ENCODE measurements at regions not wholly inside any gene's neighbourhood (a gene's known extent, or its start where the extent isn't known, plus 50 kb on each side); places are given as distances from the start of the nearest gene placed in this dataset.

DNA sequence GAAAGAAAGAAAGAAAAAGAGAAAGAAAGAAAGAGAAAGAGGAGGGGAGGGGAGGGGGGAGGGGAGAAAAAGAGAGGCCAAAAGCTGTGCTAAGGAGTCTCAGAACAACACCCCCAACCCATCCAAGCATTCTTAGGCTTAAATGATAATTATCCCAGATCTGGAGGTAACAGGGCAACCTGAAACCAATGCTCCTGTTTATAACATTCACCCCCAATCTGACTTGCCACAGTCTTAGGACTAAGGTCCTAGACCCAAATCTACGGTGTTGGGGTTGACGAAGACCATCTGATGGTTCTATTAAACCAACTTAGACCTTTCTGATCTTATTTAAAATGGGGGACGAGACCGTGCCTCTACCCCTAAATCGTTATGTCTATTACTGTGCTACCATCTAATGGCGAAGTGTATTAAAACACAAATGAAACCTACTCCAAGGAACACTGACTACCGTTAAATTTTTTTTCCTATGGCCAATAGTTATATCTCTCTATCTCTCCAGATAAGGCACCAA lies 119.3 kb upstream of the CDC42BPA start:
- ATAC-seq (no peak), DNase-seq (no peak)
- Mint-ChIP-seq H3K27me3 (ENCODE audit: low read depth) (peaks cover 48% of the 10 kb centered on the region), H3K36me3 (ENCODE audit: insufficient read depth) (no peaks in the 10 kb centered on the region), H3K9me3 (no peaks in the 10 kb centered on the region), H3K4me1 (ENCODE audit: low read depth) (no peaks in the 10 kb centered on the region), H3K4me3 (no peak overlapping the region)

GRCh38 chr1:227434808-227435444 lies 116.6 kb upstream of the CDC42BPA start:
- DNase-seq (no peak), ATAC-seq (no peak)
- no peaks in the 10 kb centered on the region for H3K36me3 Mint-ChIP-seq (ENCODE audit: insufficient read depth)
- no peaks in the 10 kb centered on the region for H3K4me1 Mint-ChIP-seq (ENCODE audit: low read depth)
- no peaks in the 10 kb centered on the region for H3K9me3 Mint-ChIP-seq
- H3K27me3 Mint-ChIP-seq (ENCODE audit: low read depth) = peaks cover 34% of the 10 kb centered on the region
- H3K4me3 Mint-ChIP-seq = no peak overlapping the region

DNA sequence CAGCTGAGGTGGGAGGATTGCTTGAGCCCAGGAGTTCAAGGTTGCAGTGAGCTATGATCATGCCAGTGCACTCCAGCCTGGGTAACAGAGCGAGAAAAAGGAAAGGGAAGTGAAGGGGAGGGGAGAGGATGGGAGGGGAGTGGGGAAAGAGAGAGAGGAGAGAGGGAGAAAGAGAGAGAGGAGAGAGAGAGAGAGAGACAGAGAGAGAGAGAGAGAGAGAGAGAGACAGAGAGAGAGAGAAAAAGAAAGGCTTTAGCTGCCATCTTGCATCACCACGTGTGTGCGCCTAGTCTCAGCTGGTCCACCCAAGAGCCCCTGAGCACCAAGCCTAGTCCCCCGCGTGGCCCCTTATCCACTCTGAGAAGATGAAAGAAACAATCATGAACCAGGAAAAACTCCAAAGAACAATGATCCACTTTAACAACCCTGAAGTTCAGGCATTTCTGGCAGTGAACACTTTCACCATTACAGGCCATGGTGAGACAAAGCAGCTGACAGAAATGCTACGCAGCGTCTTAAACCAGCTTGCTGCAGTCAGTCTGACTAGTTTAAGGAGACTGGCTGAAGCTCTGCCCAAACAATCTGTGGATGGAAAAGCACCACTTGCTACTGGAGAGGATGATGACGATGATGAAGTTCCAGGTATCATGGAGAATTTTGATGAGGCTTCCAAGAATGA lies 115.5 kb upstream of the CDC42BPA start:
- Mint-ChIP-seq H3K27me3 (ENCODE audit: low read depth) (peaks cover 31% of the 10 kb centered on the region), H3K4me1 (ENCODE audit: low read depth) (no peaks in the 10 kb centered on the region), H3K36me3 (ENCODE audit: insufficient read depth) (no peaks in the 10 kb centered on the region), H3K4me3 (no peak overlapping the region), H3K9me3 (no peaks in the 10 kb centered on the region)
- ATAC-seq = no peak
- no peak for DNase-seq

- peaks cover 26% of the 10 kb centered on the region for H3K27me3 Mint-ChIP-seq (ENCODE audit: low read depth)
- no peak overlapping the region for H3K4me3 Mint-ChIP-seq
- no peaks in the 10 kb centered on the region for H3K9me3 Mint-ChIP-seq
- H3K4me1 Mint-ChIP-seq (ENCODE audit: low read depth) = no peaks in the 10 kb centered on the region
- ATAC-seq = no peak
- H3K36me3 Mint-ChIP-seq (ENCODE audit: insufficient read depth) = no peaks in the 10 kb centered on the region
- no peak for DNase-seq
Measured at GRCh38 chr1:227432981-227433380, 114.7 kb upstream of the CDC42BPA start.

GRCh38 chr1:227432181-227432535 lies 113.9 kb upstream of the CDC42BPA start:
- ATAC-seq = no peak
- Mint-ChIP-seq H3K4me3 (no peak overlapping the region), H3K4me1 (ENCODE audit: low read depth) (no peaks in the 10 kb centered on the region), H3K27me3 (ENCODE audit: low read depth) (peaks cover 22% of the 10 kb centered on the region), H3K36me3 (ENCODE audit: insufficient read depth) (no peaks in the 10 kb centered on the region), H3K9me3 (no peaks in the 10 kb centered on the region)
- no peak for DNase-seq

GRCh38 chr1:227429447-227430359 lies 111.4 kb upstream of the CDC42BPA start:
- DNase-seq = no peak
- H3K4me1 Mint-ChIP-seq (ENCODE audit: low read depth) = no peaks in the 10 kb centered on the region
- no peaks in the 10 kb centered on the region for H3K36me3 Mint-ChIP-seq (ENCODE audit: insufficient read depth)
- no peaks in the 10 kb centered on the region for H3K9me3 Mint-ChIP-seq
- ATAC-seq = no peak
- no peak overlapping the region for H3K4me3 Mint-ChIP-seq
- peaks cover 11% of the 10 kb centered on the region for H3K27me3 Mint-ChIP-seq (ENCODE audit: low read depth)

GRCh38 chr1:227428803-227429202 lies 110.5 kb upstream of the CDC42BPA start:
- H3K9me3 Mint-ChIP-seq = no peaks in the 10 kb centered on the region
- ATAC-seq = no peak
- H3K27me3 Mint-ChIP-seq (ENCODE audit: low read depth) = peaks cover 18% of the 10 kb centered on the region
- DNase-seq = no peak
- no peaks in the 10 kb centered on the region for H3K36me3 Mint-ChIP-seq (ENCODE audit: insufficient read depth)
- no peak overlapping the region for H3K4me3 Mint-ChIP-seq
- no peaks in the 10 kb centered on the region for H3K4me1 Mint-ChIP-seq (ENCODE audit: low read depth)

- no peaks in the 10 kb centered on the region for H3K36me3 Mint-ChIP-seq (ENCODE audit: insufficient read depth)
- no peak overlapping the region for H3K4me3 Mint-ChIP-seq
- no peaks in the 10 kb centered on the region for H3K9me3 Mint-ChIP-seq
- H3K4me1 Mint-ChIP-seq (ENCODE audit: low read depth) = no peaks in the 10 kb centered on the region
- H3K27me3 Mint-ChIP-seq (ENCODE audit: low read depth) = peaks cover 22% of the 10 kb centered on the region
- DNase-seq (no peak), ATAC-seq (no peak)
Measured at GRCh38 chr1:227427411-227427810, 109.1 kb upstream of the CDC42BPA start.

- DNase-seq (no peak), ATAC-seq (no peak)
- Mint-ChIP-seq H3K4me3 (no peak overlapping the region), H3K4me1 (ENCODE audit: low read depth) (no peaks in the 10 kb centered on the region), H3K36me3 (ENCODE audit: insufficient read depth) (no peaks in the 10 kb centered on the region), H3K27me3 (ENCODE audit: low read depth) (peaks cover 24% of the 10 kb centered on the region), H3K9me3 (no peaks in the 10 kb centered on the region)
Measured at GRCh38 chr1:227424953-227425352, 106.7 kb upstream of the CDC42BPA start.

DNA sequence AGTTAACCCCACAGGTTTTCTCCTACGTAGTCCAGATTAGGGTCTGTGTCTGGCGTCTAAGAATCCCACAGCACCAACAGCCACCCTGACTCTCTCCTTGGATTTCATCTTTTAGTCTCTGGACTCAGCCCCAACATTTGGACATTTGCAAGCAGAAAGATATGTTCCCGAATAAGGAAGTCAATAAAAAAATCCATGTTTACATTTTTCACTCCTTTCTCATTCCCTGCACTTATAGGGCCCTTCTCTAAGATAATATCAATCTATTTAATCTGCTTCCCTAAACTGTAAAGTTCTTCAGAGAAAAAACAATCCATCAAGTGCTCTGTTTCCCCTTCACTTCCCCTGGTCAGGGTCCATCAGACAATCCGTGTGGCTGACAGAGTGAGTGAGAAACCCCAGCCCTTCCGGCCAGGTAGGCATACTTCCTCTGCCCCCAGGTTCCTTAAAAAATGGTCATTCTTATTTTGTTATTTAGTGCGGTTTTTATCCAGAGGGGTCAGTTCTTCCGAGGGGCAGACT lies 105.9 kb upstream of the CDC42BPA start:
- Mint-ChIP-seq H3K9me3 (no peaks in the 10 kb centered on the region), H3K4me1 (ENCODE audit: low read depth) (no peaks in the 10 kb centered on the region), H3K4me3 (no peak overlapping the region), H3K27me3 (ENCODE audit: low read depth) (peaks cover 21% of the 10 kb centered on the region), H3K36me3 (ENCODE audit: insufficient read depth) (no peaks in the 10 kb centered on the region)
- DNase-seq = no peak
- no peak for ATAC-seq

GRCh38 chr1:227422581-227422980 lies 104.3 kb upstream of the CDC42BPA start:
- Mint-ChIP-seq H3K27me3 (ENCODE audit: low read depth) (peaks cover 16% of the 10 kb centered on the region), H3K36me3 (ENCODE audit: insufficient read depth) (no peaks in the 10 kb centered on the region), H3K9me3 (no peaks in the 10 kb centered on the region), H3K4me3 (no peak overlapping the region), H3K4me1 (ENCODE audit: low read depth) (no peaks in the 10 kb centered on the region)
- DNase-seq (no peak), ATAC-seq (no peak)

GRCh38 chr1:227420147-227420546 lies 101.9 kb upstream of the CDC42BPA start:
- H3K4me3 Mint-ChIP-seq = no peak overlapping the region
- no peak for ATAC-seq
- H3K4me1 Mint-ChIP-seq (ENCODE audit: low read depth) = no peaks in the 10 kb centered on the region
- DNase-seq = no peak
- H3K9me3 Mint-ChIP-seq = no peaks in the 10 kb centered on the region
- H3K27me3 Mint-ChIP-seq (ENCODE audit: low read depth) = peaks cover 18% of the 10 kb centered on the region
- no peaks in the 10 kb centered on the region for H3K36me3 Mint-ChIP-seq (ENCODE audit: insufficient read depth)

DNA sequence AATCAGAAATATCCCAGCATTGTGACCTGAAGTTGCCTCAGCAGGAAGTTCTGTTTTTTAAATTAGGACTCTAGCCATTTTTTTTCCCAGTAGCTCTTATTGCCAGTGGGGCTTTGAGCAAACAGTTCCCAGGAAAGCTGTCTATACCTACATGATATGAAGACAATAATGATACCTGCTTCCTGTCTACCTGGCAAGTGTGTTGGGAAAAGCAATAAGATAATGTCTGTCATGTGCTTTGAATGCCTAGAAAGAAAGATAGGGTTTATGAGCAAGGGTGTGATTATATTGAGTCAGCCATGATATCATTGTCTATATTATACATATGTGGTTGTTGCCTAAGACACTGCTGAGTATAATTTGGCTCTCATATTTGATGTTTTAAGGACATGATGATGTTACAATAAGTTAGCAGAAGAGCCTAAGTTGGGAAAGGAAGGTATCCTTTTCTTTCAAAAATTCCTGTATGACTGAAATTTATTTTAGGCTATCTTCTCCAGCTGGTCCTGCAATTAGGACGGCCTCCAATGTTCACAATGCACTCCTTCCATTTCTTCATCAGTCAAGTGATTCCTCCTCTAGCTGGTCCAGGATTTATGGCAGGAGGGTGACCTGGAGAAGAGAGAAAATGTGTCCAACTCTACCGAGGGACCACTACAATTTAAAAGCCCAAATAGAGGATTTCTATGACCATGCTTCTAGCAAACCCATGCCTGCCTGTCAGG lies 99.6 kb upstream of the CDC42BPA start:
- ATAC-seq (no peak), DNase-seq (no peak)
- H3K4me1 Mint-ChIP-seq (ENCODE audit: low read depth) = no peaks in the 10 kb centered on the region

More for the DNA sequence above, 99.6 kb upstream of the CDC42BPA start:
- no peak overlapping the region for H3K4me3 Mint-ChIP-seq
- no peaks in the 10 kb centered on the region for H3K36me3 Mint-ChIP-seq (ENCODE audit: insufficient read depth)
- no peaks in the 10 kb centered on the region for H3K9me3 Mint-ChIP-seq
- peaks cover 9% of the 10 kb centered on the region for H3K27me3 Mint-ChIP-seq (ENCODE audit: low read depth)
